Spleen (tissue), 11 donors: ENCODE measurements at regions not wholly inside any gene's neighbourhood (a gene's known extent, or its start where the extent isn't known, plus 50 kb on each side); places are given as distances from the start of the nearest gene placed in this dataset.

Experiments used
- DNase-seq: peaks from one replicate; pipeline ENCODE4 v3.0.0-alpha.2; 2020
- H3K27ac ChIP-seq, 8 donors: fragments of 200-600 bp; sonication (generic) in 7 of 8; 1 replicate in 4 of 8; 2 replicates in 4 of 8; pipeline versions ENCODE4 v1.5.0 to v1.8.0; 2016 to 2021; ENCODE audit warnings: inconsistent platforms in 4 of 8, mild to moderate bottlenecking in 4 of 8, moderate library complexity in 1 of 8
- H3K27me3 ChIP-seq, 7 donors: fragments of 200-600 bp; sonication (generic) in 6 of 7; replicated peaks in 1 of 7; 1 replicate in 4 of 7; 2 replicates in 3 of 7; pipeline versions ENCODE4 v1.5.0 to v1.8.0; 2016 to 2021; ENCODE audit warnings: inconsistent platforms in 3 of 7, mild to moderate bottlenecking in 1 of 7
- H3K36me3 ChIP-seq, 6 donors: fragments of 200-600 bp; sonication (generic) in 5 of 6; 1 replicate in 4 of 6; 2 replicates in 2 of 6; pipeline versions ENCODE4 v1.5.0 to v1.8.0; 2016 to 2021; ENCODE audit warnings: inconsistent platforms in 2 of 6
- H3K4me1 ChIP-seq, 6 donors: fragments of 200-600 bp; sonication (generic) in 5 of 6; 1 replicate in 3 of 6; 2 replicates in 3 of 6; pipeline versions ENCODE4 v1.5.0 to v1.8.0; 2016 to 2021; ENCODE audit warnings: inconsistent platforms in 3 of 6
- H3K4me3 ChIP-seq, 8 donors: fragments of 200-600 bp; sonication (generic) in 7 of 8; 1 replicate in 4 of 8; 2 replicates in 4 of 8; pipeline versions ENCODE4 v1.5.0 to v1.8.0; 2016 to 2021; ENCODE audit warnings: inconsistent platforms in 4 of 8, mild to moderate bottlenecking in 4 of 8, moderate library complexity in 2 of 8
- H3K9me3 ChIP-seq, 8 donors: fragments of 200-600 bp; sonication (generic) in 7 of 8; 1 replicate in 4 of 8; 2 replicates in 4 of 8; pipeline versions ENCODE4 v1.5.0 to v1.8.0; 2016 to 2021; ENCODE audit warnings: inconsistent platforms in 4 of 8
- POLR2A ChIP-seq, 3 donors: fragments of 450-650 bp; IDR thresholded peaks; one replicate each; pipeline ENCODE4 v1.5.1; 2017; ENCODE audit warnings: antibody characterized with exemption in 3 of 3, mild to moderate bottlenecking in 1 of 3
- POLR2AphosphoS5 ChIP-seq, 3 donors: sonication (generic); formaldehyde crosslinking; IDR thresholded peaks; one replicate each; pipeline ENCODE4 v1.5.1; 2017; ENCODE audit warnings: antibody characterized with exemption in 3 of 3
- WGBS, 5 donors: extraction: QIAGEN DNeasy Blood & Tissue Kit in 3 of 5; methylation state at CpG; one replicate each; pipeline versions ENCODE4 v1.1.5 to v1.1.7; 2013 to 2018; 5-methylcytosine and 5-hydroxymethylcytosine counted together
- intact Hi-C: fragments of 100-400 bp; cut with DNase I; formaldehyde crosslinking; loops from one replicate; pipeline ENCODE4 v1.15.0; 2023; ENCODE audit warnings: low total_unique reads
- TF ChIP-seq, protein P1 (sequence below), 11 experiments: fragments of 200-600 bp in 7 of 11; fragments of 450-650 bp in 4 of 11; sonication (generic) in 4 of 11; IDR thresholded peaks in 8 of 11; conservative IDR thresholded peaks in 3 of 11; 1 replicate in 7 of 11; 2 replicates in 4 of 11; pipeline versions ENCODE4 v1.4.0 to v1.8.0; 2016 to 2021; ENCODE audit warnings: antibody characterized with exemption in 11 of 11, inconsistent platforms in 4 of 11, mild to moderate bottlenecking in 1 of 11
- donor health status: healthy with polysubstance abuse.
- donor health status: DM: no; HTN: no; CAD: no; lungs with moderate emphysema.
- donor health status: DM: no; HTN: no; CAD: no.
- donor health status: Bipolar disorder and iron deficiency.
- donor health status: healthy.
- donor health status: DM: no; HTN: no; CAD: no.
- donor health status: DM: yes; HTN: yes; CAD: no.

DNA sequence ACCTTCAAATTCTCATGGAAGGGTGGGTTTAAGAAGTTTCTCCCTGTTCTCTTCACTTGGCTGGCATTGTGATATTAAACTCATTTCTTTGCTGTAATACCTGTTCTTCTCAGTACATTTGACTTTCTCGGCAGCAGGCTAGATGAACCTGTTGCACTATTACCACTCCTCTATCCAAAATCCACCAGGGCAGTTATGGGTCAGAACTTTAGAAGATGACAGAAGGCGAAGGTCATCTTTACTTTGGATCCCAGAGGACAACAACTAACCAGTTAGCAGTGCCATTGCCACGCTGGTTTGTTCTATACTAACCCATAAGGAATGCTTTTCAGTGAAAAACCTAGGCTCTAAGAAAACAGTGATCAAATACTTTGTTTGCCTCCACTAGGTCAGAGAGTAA is 901.0 kb downstream of the TSN start:
- H3K36me3 ChIP-seq = no peaks in the 10 kb centered on the region
- no peak overlapping the region for H3K4me3 ChIP-seq
- H3K27ac ChIP-seq = no peak overlapping the region
- DNase-seq = no peak
- H3K9me3 ChIP-seq = no peaks in the 10 kb centered on the region
- peaks cover 0 to 11% (median 0%) of the 10 kb centered on the region in 7 donors for H3K27me3 ChIP-seq
- intact Hi-C loops = no loop called here
- TF ChIP-seq, protein P1, sequence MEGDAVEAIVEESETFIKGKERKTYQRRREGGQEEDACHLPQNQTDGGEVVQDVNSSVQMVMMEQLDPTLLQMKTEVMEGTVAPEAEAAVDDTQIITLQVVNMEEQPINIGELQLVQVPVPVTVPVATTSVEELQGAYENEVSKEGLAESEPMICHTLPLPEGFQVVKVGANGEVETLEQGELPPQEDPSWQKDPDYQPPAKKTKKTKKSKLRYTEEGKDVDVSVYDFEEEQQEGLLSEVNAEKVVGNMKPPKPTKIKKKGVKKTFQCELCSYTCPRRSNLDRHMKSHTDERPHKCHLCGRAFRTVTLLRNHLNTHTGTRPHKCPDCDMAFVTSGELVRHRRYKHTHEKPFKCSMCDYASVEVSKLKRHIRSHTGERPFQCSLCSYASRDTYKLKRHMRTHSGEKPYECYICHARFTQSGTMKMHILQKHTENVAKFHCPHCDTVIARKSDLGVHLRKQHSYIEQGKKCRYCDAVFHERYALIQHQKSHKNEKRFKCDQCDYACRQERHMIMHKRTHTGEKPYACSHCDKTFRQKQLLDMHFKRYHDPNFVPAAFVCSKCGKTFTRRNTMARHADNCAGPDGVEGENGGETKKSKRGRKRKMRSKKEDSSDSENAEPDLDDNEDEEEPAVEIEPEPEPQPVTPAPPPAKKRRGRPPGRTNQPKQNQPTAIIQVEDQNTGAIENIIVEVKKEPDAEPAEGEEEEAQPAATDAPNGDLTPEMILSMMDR (IDR thresholded peaks at IDR 0.05 in 8 of 11, conservative IDR thresholded peaks at IDR 0.05 in 3 of 11) = no peak
- TF ChIP-seq POLR2A (IDR thresholded peaks at IDR 0.05) = no peak
- TF ChIP-seq POLR2AphosphoS5 (IDR thresholded peaks at IDR 0.05) = no peak
- 82 to 89% (median 87%) methylated on average over 3 of the region's 3 CpGs for WGBS, 5 donors
- no peaks in the 10 kb centered on the region for H3K4me1 ChIP-seq

DNA sequence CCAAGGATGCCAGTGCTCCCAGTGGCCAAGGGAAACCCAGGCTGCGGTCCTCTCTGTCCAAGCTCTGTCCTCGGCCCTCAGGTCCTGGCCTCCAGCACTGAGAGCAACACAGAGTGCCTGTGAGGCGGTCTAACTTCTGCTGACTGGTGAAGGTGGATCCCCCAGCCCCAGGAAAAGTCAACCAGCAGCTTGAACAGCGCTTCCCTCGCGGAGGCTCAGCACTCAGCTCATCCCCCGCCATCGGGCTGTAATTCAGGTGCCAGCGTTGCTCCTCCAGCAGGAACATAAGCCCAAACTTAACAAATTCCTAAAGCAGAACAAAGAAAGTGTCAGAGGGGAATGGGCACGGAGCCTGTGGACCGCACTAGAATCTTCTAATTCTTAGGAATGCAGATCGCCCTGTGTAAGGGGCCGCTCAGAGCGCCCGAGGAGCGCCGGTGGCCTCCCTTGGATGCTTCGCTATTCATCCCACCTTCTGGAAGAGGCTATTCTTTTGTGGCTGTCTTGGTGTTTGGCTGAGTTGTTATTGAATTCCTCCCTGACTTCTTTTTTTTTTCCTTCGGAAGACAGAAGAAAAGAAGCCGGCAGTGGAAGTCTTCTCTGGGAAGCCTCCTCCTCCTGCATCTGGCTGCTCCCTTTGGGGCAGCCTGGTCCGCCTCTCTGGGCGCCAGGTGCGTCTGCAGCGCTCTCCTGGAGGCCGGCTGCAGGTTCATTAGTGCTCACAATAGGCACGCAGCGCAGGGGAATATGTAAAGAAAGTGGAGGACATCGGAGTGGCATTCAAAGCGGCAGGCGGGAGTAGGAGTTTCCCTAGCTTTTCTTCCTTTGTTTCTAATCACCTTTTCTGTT is 905.6 kb downstream of the TSN start:
- Histone ChIP-seq H3K4me3 (no peak overlapping the region), H3K27ac (no peak overlapping the region), H3K9me3 (no peaks in the 10 kb centered on the region), H3K27me3 (peaks cover 0 to 15% (median 0%) of the 10 kb centered on the region in 7 donors), H3K36me3 (no peaks in the 10 kb centered on the region), H3K4me1 (no peaks in the 10 kb centered on the region)
- DNase-seq = no peak
- TF ChIP-seq POLR2AphosphoS5 (IDR thresholded peaks at IDR 0.05) (no peak), POLR2A (IDR thresholded peaks at IDR 0.05) (no peak)
- TF ChIP-seq, protein P1 (IDR thresholded peaks at IDR 0.05 in 8 of 11, conservative IDR thresholded peaks at IDR 0.05 in 3 of 11) = no peak
- intact Hi-C loops = no loop called here
- WGBS, 5 donors = 22 to 28% (median 24%) methylated on average over 30 of the region's 30 CpGs

DNA sequence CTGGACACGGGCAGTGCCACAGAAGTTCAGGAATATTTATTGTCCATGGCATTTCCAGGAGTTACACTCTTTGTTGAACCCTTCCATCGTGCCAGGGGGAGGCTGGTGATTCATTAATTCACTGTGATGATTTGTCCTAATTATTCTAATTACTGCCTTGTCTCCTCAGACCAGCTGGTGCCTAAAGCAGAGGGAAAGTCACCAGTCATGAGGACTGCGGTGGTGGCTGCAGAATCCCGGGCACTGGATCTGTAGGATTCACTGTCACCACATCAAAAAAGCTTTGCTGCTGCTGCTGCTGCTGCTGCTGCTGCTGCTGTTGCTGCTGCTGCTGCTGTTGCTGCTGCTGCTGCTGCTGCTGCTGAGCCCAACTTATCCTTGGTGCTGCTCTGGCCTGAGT is 908.2 kb downstream of the TSN start:
- intact Hi-C loops = no loop called here
- no peaks in the 10 kb centered on the region for H3K4me1 ChIP-seq
- H3K4me3 ChIP-seq = no peak overlapping the region
- no peaks in the 10 kb centered on the region for H3K36me3 ChIP-seq
- WGBS, 5 donors = 78 to 92% (median 81%) methylated on average over 4 of the region's 4 CpGs
- no peak for DNase-seq
- H3K27ac ChIP-seq = no peak overlapping the region
- TF ChIP-seq, protein P1 (IDR thresholded peaks at IDR 0.05 in 8 of 11, conservative IDR thresholded peaks at IDR 0.05 in 3 of 11) = no peak
- no peaks in the 10 kb centered on the region for H3K9me3 ChIP-seq
- peaks cover 0 to 15% (median 0%) of the 10 kb centered on the region in 7 donors for H3K27me3 ChIP-seq

DNA sequence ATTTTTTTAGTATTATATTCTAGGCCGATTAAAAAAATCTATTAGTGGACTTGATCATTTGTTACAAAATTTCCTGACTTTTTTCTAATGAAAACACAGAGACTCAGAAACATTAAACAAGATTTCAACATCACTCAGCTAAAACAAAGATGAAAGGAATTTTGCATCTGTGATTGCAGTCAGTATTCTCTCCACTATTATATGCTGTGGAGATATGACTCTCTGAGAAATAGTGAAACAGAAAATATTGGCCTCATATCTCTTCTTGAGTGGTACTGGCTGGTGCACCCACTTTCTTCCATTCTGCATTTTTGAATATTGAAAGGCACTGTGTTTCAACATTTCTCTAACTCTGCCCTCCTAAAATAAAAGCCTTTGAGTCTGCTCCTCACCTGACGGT is 914.2 kb downstream of the TSN start:
- no peak for TF ChIP-seq POLR2AphosphoS5 (IDR thresholded peaks at IDR 0.05)
- TF ChIP-seq POLR2A (IDR thresholded peaks at IDR 0.05) = no peak
- TF ChIP-seq, protein P1 (IDR thresholded peaks at IDR 0.05 in 8 of 11, conservative IDR thresholded peaks at IDR 0.05 in 3 of 11) = no peak
- DNase-seq = no peak
- Histone ChIP-seq H3K4me1 (no peaks in the 10 kb centered on the region), H3K36me3 (no peaks in the 10 kb centered on the region), H3K9me3 (no peaks in the 10 kb centered on the region), H3K27ac (no peak overlapping the region), H3K27me3 (no peaks in the 10 kb centered on the region), H3K4me3 (no peak overlapping the region)
- 91 to 92% (median 91%) methylated on average over 2 of the region's 2 CpGs for WGBS, 5 donors
- intact Hi-C loops = no loop called here
